Stimulated activated naive CD8-positive, alpha-beta T cell treated with anti-CD3 and anti-CD28 coated beads, Interleukin-15, amount 100 ng/mL, for 72 hours (primary cell): ENCODE measurements at regions not wholly inside any gene's neighbourhood (a gene's known extent, or its start where the extent isn't known, plus 50 kb on each side); places are given as distances from the start of the nearest gene placed in this dataset.
"Not testable (repeated sequence)": the region's sequence is repeated elsewhere in the genome, so short reads cannot be mapped to it uniquely, and the experiment has no call there.

ENCODE experiments used
- ATAC-seq: fragments of 150-1000 bp; cut with Tn5 transposase; 2 replicates; pipeline ENCODE4 v1.10.0; 2021; ENCODE audit warnings: mild to moderate bottlenecking, moderate library complexity
- DNase-seq, 2 donors: peaks; one replicate each; pipeline ENCODE4 v3.0.0; 2021 to 2022
- H3K27ac Mint-ChIP-seq, 2 donors: one replicate each; pipeline ENCODE4 v1.8.0; 2022; ENCODE audit warnings: mild to moderate bottlenecking in 2 of 2, mixed read lengths in 2 of 2, moderate library complexity in 2 of 2
- H3K27me3 Mint-ChIP-seq: one replicate; pipeline ENCODE4 v1.8.0; 2022; ENCODE audit warnings: mixed read lengths
- H3K4me1 Mint-ChIP-seq: one replicate; pipeline ENCODE4 v1.8.0; 2022; ENCODE audit warnings: mild to moderate bottlenecking, mixed read lengths
- H3K4me3 Mint-ChIP-seq, 2 donors: one replicate each; pipeline ENCODE4 v1.8.0; 2022; ENCODE audit warnings: mild to moderate bottlenecking in 2 of 2, mixed read lengths in 2 of 2, moderate library complexity in 1 of 2
- H3K9me3 Mint-ChIP-seq, 2 donors: one replicate each; pipeline ENCODE4 v1.8.0; 2022; ENCODE audit warnings: mixed read lengths in 2 of 2

GRCh38 chr22:34783436-34783835, 282.5 kb upstream of the ISX start:
- no peaks in the 10 kb centered on the region for H3K4me1 Mint-ChIP-seq
- H3K27me3 Mint-ChIP-seq, result no peaks in the 10 kb centered on the region
- no peak for ATAC-seq
- DNase-seq, result no peak
- no peak overlapping the region for H3K27ac Mint-ChIP-seq
- H3K4me3 Mint-ChIP-seq, result no peak overlapping the region
- peaks cover 3 to 5% of the 10 kb centered on the region in 2 donors for H3K9me3 Mint-ChIP-seq

GRCh38 chr22:34784056-34784455, 281.9 kb upstream of the ISX start:
- H3K27me3 Mint-ChIP-seq, result no peaks in the 10 kb centered on the region
- ATAC-seq (no peak), DNase-seq (no peak)
- no peaks in the 10 kb centered on the region for H3K4me1 Mint-ChIP-seq
- H3K4me3 Mint-ChIP-seq, result no peak overlapping the region
- H3K9me3 Mint-ChIP-seq, result no peaks in the 10 kb centered on the region
- no peak overlapping the region for H3K27ac Mint-ChIP-seq

- H3K4me1 Mint-ChIP-seq, result no peaks in the 10 kb centered on the region
- no peaks in the 10 kb centered on the region for H3K27me3 Mint-ChIP-seq
- H3K9me3 Mint-ChIP-seq, result peaks cover 0 to 5% of the 10 kb centered on the region in 2 donors
- H3K4me3 Mint-ChIP-seq, result no peak overlapping the region
- no peak overlapping the region for H3K27ac Mint-ChIP-seq
- no peak for ATAC-seq
- no peak for DNase-seq
Measured at GRCh38 chr22:34797826-34798225, 268.1 kb upstream of the ISX start.

GRCh38 chr22:34798605-34799004, 267.4 kb upstream of the ISX start:
- H3K27ac Mint-ChIP-seq, result no peak overlapping the region
- H3K9me3 Mint-ChIP-seq, result peaks cover 0 to 5% of the 10 kb centered on the region in 2 donors
- no peaks in the 10 kb centered on the region for H3K4me1 Mint-ChIP-seq
- H3K27me3 Mint-ChIP-seq, result no peaks in the 10 kb centered on the region
- no peak for DNase-seq
- H3K4me3 Mint-ChIP-seq, result no peak overlapping the region
- ATAC-seq, result no peak

- ATAC-seq (no peak), DNase-seq (no peak)
- Mint-ChIP-seq H3K4me3 (no peak overlapping the region), H3K9me3 (peaks cover 0 to 5% of the 10 kb centered on the region in 2 donors), H3K4me1 (no peaks in the 10 kb centered on the region), H3K27ac (no peak overlapping the region), H3K27me3 (no peaks in the 10 kb centered on the region)
Measured at GRCh38 chr22:34800260-34800980, 265.5 kb upstream of the ISX start.

GRCh38 chr22:34801221-34801620, 264.7 kb upstream of the ISX start:
- H3K27me3 Mint-ChIP-seq, result no peaks in the 10 kb centered on the region
- H3K9me3 Mint-ChIP-seq, result peaks cover 0 to 5% of the 10 kb centered on the region in 2 donors
- H3K4me1 Mint-ChIP-seq, result no peaks in the 10 kb centered on the region
- H3K27ac Mint-ChIP-seq, result no peak overlapping the region
- DNase-seq (no peak), ATAC-seq (no peak)
- H3K4me3 Mint-ChIP-seq, result no peak overlapping the region

GRCh38 chr22:34804091-34804490, 261.9 kb upstream of the ISX start:
- H3K27ac Mint-ChIP-seq, result no peak overlapping the region
- no peaks in the 10 kb centered on the region for H3K27me3 Mint-ChIP-seq
- H3K9me3 Mint-ChIP-seq, result peaks cover 0 to 5% of the 10 kb centered on the region in 2 donors
- no peaks in the 10 kb centered on the region for H3K4me1 Mint-ChIP-seq
- DNase-seq (no peak), ATAC-seq (no peak)
- no peak overlapping the region for H3K4me3 Mint-ChIP-seq

GRCh38 chr22:34804604-34805003, 261.4 kb upstream of the ISX start:
- H3K4me1 Mint-ChIP-seq, result no peaks in the 10 kb centered on the region
- no peak overlapping the region for H3K27ac Mint-ChIP-seq
- DNase-seq, result no peak
- H3K9me3 Mint-ChIP-seq, result peaks cover 0 to 1% of the 10 kb centered on the region in 2 donors
- no peak for ATAC-seq
- no peak overlapping the region for H3K4me3 Mint-ChIP-seq
- H3K27me3 Mint-ChIP-seq, result no peaks in the 10 kb centered on the region

- H3K9me3 Mint-ChIP-seq, result no peaks in the 10 kb centered on the region
- H3K4me3 Mint-ChIP-seq, result no peak overlapping the region
- ATAC-seq (no peak), DNase-seq (no peak)
- no peak overlapping the region for H3K27ac Mint-ChIP-seq
- H3K27me3 Mint-ChIP-seq, result no peaks in the 10 kb centered on the region
- no peaks in the 10 kb centered on the region for H3K4me1 Mint-ChIP-seq
Measured at GRCh38 chr22:34805771-34806170, 260.2 kb upstream of the ISX start.

GRCh38 chr22:34808618-34809017, 257.3 kb upstream of the ISX start:
- Mint-ChIP-seq H3K27me3 (no peaks in the 10 kb centered on the region), H3K9me3 (no peaks in the 10 kb centered on the region), H3K27ac (no peak overlapping the region), H3K4me1 (no peaks in the 10 kb centered on the region), H3K4me3 (no peak overlapping the region)
- no peak for DNase-seq
- no peak for ATAC-seq

GRCh38 chr22:34812631-34813030, 253.3 kb upstream of the ISX start:
- DNase-seq (no peak), ATAC-seq (no peak)
- Mint-ChIP-seq H3K4me1 (no peaks in the 10 kb centered on the region), H3K9me3 (peaks cover 11 to 12% of the 10 kb centered on the region in 2 donors), H3K27ac (no peak overlapping the region), H3K27me3 (peaks cover 12% of the 10 kb centered on the region), H3K4me3 (no peak overlapping the region)

GRCh38 chr22:34814260-34815025, 251.5 kb upstream of the ISX start:
- no peaks in the 10 kb centered on the region for H3K4me1 Mint-ChIP-seq
- no peak for ATAC-seq
- peaks cover 12% of the 10 kb centered on the region for H3K27me3 Mint-ChIP-seq
- H3K9me3 Mint-ChIP-seq, result peaks cover 19 to 21% of the 10 kb centered on the region in 2 donors
- H3K27ac Mint-ChIP-seq, result no peak overlapping the region
- DNase-seq, result no peak
- H3K4me3 Mint-ChIP-seq, result no peak overlapping the region

GRCh38 chr22:34829485-34829884, 236.5 kb upstream of the ISX start:
- Mint-ChIP-seq H3K4me1 (no peaks in the 10 kb centered on the region), H3K27me3 (peaks cover 9% of the 10 kb centered on the region), H3K9me3 (peaks cover 0 to 15% of the 10 kb centered on the region in 2 donors), H3K27ac (no peak overlapping the region), H3K4me3 (no peak overlapping the region)
- DNase-seq (no peak), ATAC-seq (no peak)

- DNase-seq (no peak), ATAC-seq (no peak)
- Mint-ChIP-seq H3K27ac (no peak overlapping the region), H3K9me3 (peaks cover 0 to 2% of the 10 kb centered on the region in 2 donors), H3K4me1 (no peaks in the 10 kb centered on the region), H3K4me3 (no peak overlapping the region), H3K27me3 (peaks cover 30% of the 10 kb centered on the region)
Measured at GRCh38 chr22:34834059-34834458, 231.9 kb upstream of the ISX start.

- not testable (repeated sequence) for H3K27ac Mint-ChIP-seq, H3K4me3 Mint-ChIP-seq, DNase-seq, H3K4me1 Mint-ChIP-seq, ATAC-seq, H3K9me3 Mint-ChIP-seq
- H3K27me3 Mint-ChIP-seq, result peaks cover 30% of the 10 kb centered on the region
Measured at GRCh38 chr22:34834541-34834940, 231.4 kb upstream of the ISX start.

- peaks cover under 1% of the 10 kb centered on the region for H3K4me1 Mint-ChIP-seq
- no peak for ATAC-seq
- no peak overlapping the region for H3K4me3 Mint-ChIP-seq
- H3K27me3 Mint-ChIP-seq, result peaks cover 24% of the 10 kb centered on the region
- no peak overlapping the region for H3K27ac Mint-ChIP-seq
- DNase-seq, result no peak
- peaks cover 8 to 24% of the 10 kb centered on the region in 2 donors for H3K9me3 Mint-ChIP-seq
Measured at GRCh38 chr22:34841331-34841771, 224.6 kb upstream of the ISX start.
